SK-N-SH treated with all-trans-retinoic acid at 6 μM for 48 hours (cell line): ENCODE measurements at regions not wholly inside any gene's neighbourhood (a gene's known extent, or its start where the extent isn't known, plus 50 kb on each side); places are given as distances from the start of the nearest gene placed in this dataset.

ENCODE experiments used
- BACH2 ChIP-seq: fragments of 250-450 bp; sonication (Bioruptor Pico); IDR thresholded peaks from 2 replicates; pipeline ENCODE4 v1.9.0; 2021; ENCODE audit warnings: mild to moderate bottlenecking, borderline replicate concordance
- CREB5 ChIP-seq: fragments of 250-450 bp; sonication (Bioruptor Pico); IDR thresholded peaks from 2 replicates; pipeline ENCODE4 v1.5.1; 2020; ENCODE audit warnings: low read depth, mild to moderate bottlenecking, moderate library complexity
- CSDC2 ChIP-seq: fragments of 250-450 bp; sonication (Bioruptor Pico); IDR thresholded peaks from 2 replicates; pipeline ENCODE4 v1.5.0; 2020; ENCODE audit warnings: mild to moderate bottlenecking, moderate library complexity
- GLIS3 ChIP-seq: fragments of 250-450 bp; sonication (Bioruptor Pico); IDR thresholded peaks from 2 replicates; pipeline ENCODE4 v1.5.0; 2020; ENCODE audit warnings: mild to moderate bottlenecking, moderate library complexity
- RARB ChIP-seq: fragments of 250-450 bp; sonication (Bioruptor Pico); IDR thresholded peaks from 2 replicates; pipeline ENCODE4 v1.8.0; 2021; ENCODE audit warnings: mild to moderate bottlenecking, moderate library complexity
- TCF4 ChIP-seq: fragments of 250-450 bp; sonication (Bioruptor Pico); IDR thresholded peaks from 2 replicates; pipeline ENCODE4 v1.8.0; 2021; ENCODE audit warnings: mild to moderate bottlenecking, moderate library complexity, borderline replicate concordance
- ZFP3 ChIP-seq: fragments of 250-450 bp; sonication (Bioruptor Pico); IDR thresholded peaks from 2 replicates; pipeline ENCODE4 v1.5.0; 2020; ENCODE audit warnings: mild to moderate bottlenecking, moderate library complexity

GRCh38 chr3:73848173-73848906 is 223.6 kb upstream of the PDZRN3 start:
- TF ChIP-seq CREB5 (CRISPR knock-in tag) (no peak), ZFP3 (CRISPR knock-in tag) (no peak), BACH2 (CRISPR knock-in tag) (no peak), CSDC2 (CRISPR knock-in tag) (no peak), TCF4 (no peak), RARB (CRISPR knock-in tag) (no peak), GLIS3 (CRISPR knock-in tag) (no peak)
